ENCODE measurements at regions not wholly inside any gene's neighbourhood (a gene's known extent, or its start where the extent isn't known, plus 50 kb on each side); places are given as distances from the start of the nearest gene placed in this dataset.

- TF ChIP-seq CTCF (tag by site-specific recombination; IDR thresholded peaks at IDR 0.05) (no peak), ZNF391 (tag by site-specific recombination; IDR thresholded peaks at IDR 0.05; ENCODE audit: borderline replicate concordance, low read depth) (no peak), ATF2 (tag by site-specific recombination; IDR thresholded peaks at IDR 0.05; ENCODE audit: low read depth) (no peak), ZNF292 (tag by site-specific recombination; IDR thresholded peaks at IDR 0.05; ENCODE audit: borderline replicate concordance, low read depth) (no peak), MEIS1 (CRISPR knock-in tag; IDR thresholded peaks at IDR 0.05; ENCODE audit: borderline replicate concordance) (no peak), TCF7L2 (IDR thresholded peaks at IDR 0.05; ENCODE audit: borderline replicate concordance, low read depth, low read length) (no peak), ZIC2 (tag by site-specific recombination; IDR thresholded peaks at IDR 0.05) (no peak), REST (tag by site-specific recombination; IDR thresholded peaks at IDR 0.05) (no peak), BCL11A (tag by site-specific recombination; IDR thresholded peaks at IDR 0.05; ENCODE audit: low read depth) (no peak), ZNF830 (tag by site-specific recombination; IDR thresholded peaks at IDR 0.05; ENCODE audit: low read depth) (no peak), ZNF423 (tag by site-specific recombination; IDR thresholded peaks at IDR 0.05) (no peak), ZNF239 (tag by site-specific recombination; IDR thresholded peaks at IDR 0.05) (no peak), PBX3 (CRISPR knock-in tag; IDR thresholded peaks at IDR 0.05) (no peak), ZBTB26 (tag by site-specific recombination; optimal IDR thresholded peaks at IDR 0.05) (no peak)
These were observed 619.0 kb upstream of the CHRM3 start for GRCh38 chr1:238767321-238767720.
